ENCODE measurements at regions not wholly inside any gene's neighbourhood (a gene's known extent, or its start where the extent isn't known, plus 50 kb on each side); places are given as distances from the start of the nearest gene placed in this dataset.
"Not testable (repeated sequence)": the region's sequence is repeated elsewhere in the genome, so short reads cannot be mapped to it uniquely, and the experiment has no call there.

DNA sequence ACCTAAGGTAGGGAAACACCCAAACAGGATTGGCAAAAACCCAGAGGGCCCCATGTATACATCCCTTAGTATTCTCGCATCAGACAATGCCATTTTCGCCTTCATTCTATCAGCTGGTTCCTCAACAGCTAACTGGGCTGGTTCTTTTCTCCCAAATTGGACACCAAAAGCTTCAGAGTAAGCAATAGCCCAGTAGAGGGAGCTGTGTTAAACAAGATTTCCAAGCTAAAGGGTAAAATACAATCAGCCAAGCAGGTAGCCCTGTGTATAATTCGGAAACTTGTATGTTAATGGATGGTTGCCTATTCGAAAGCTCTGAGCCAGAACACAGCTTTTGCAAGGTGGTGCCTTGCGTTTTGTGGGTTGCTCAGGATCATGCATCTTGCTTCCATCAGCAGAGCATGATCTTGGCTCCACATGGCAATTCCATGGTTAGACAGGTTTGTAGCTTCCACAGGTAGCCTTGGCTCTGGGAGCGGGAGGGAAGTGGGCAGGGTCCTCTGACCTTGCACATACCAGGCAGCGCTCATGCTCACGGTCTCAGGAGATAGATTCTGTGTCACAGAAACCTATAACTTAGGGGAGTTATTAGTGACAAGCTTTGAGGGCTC, 115.2 kb upstream of the LNX1 start:
- DNase-seq (ENCODE audit: low spot score): no peak
- H3K27me3 Mint-ChIP-seq (ENCODE audit: low read depth): no peaks in the 10 kb centered on the region
- H3K4me3 Mint-ChIP-seq (ENCODE audit: low read depth): no peak overlapping the region
- H3K9me3 Mint-ChIP-seq: no peaks in the 10 kb centered on the region
- no peaks in the 10 kb centered on the region for H3K36me3 Mint-ChIP-seq (ENCODE audit: low read depth)
- intact Hi-C loops (cut with micrococcal nuclease): no loop called here
- H3K27ac Mint-ChIP-seq: no peak overlapping the region
- H3K4me1 Mint-ChIP-seq (ENCODE audit: low read depth): peaks cover 2% of the 10 kb centered on the region

DNA sequence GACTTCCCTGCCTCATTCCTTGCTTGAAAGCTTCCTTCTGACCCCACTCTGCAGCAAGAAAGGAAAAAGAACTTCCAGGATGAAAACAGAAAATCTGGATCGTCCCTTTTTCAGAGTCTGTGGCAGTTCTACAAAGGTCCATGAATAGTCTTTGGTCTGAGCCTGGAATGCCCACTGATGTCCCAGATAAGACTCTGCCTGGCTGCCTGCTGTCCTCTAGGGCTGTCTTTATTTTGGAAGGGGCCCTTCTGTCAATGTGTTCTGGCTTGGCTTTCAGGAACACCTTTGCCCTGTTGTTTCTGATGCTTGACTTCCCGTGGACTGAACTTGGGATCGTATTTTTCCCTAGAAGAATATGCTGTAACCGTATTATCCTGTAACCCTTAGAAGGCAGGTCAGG, 114.7 kb upstream of the LNX1 start:
- intact Hi-C loops (cut with micrococcal nuclease): no loop called here
- no peaks in the 10 kb centered on the region for H3K27me3 Mint-ChIP-seq (ENCODE audit: low read depth)
- H3K4me3 Mint-ChIP-seq (ENCODE audit: low read depth): no peak overlapping the region
- H3K27ac Mint-ChIP-seq: no peak overlapping the region
- no peak for DNase-seq (ENCODE audit: low spot score)
- H3K9me3 Mint-ChIP-seq: no peaks in the 10 kb centered on the region
- no peaks in the 10 kb centered on the region for H3K36me3 Mint-ChIP-seq (ENCODE audit: low read depth)
- peaks cover 2% of the 10 kb centered on the region for H3K4me1 Mint-ChIP-seq (ENCODE audit: low read depth)

DNA sequence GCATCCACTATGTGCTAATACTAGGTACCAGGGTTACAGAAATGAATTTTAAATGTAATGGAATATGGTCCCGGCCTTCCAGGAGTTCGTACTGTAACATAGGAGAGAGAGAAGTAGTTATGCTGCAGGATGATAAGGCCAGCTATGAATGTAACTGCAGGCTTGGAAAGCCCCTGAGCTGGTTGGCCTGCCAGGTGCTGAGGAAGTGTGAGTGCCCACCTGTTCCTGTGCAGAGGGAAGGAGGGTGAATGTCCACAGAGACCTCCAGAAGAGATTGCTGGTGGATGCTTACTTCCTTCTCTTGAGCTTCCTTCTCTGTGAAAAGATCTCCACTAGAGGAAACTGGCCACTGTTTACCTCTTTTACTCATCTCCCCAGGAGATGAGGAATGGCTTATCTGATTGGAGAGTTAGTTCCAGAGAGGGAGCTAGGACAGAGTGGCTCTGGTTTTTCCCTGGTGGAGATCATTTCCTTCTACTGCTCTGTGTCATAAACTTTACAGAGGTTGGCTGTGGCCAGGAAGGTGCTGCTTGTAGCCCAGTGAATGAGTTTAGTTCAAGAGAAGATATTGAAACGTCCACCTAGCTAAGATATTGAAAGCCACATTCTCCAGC, 114.0 kb upstream of the LNX1 start:
- Mint-ChIP-seq H3K27me3 (ENCODE audit: low read depth) (no peaks in the 10 kb centered on the region), H3K4me3 (ENCODE audit: low read depth) (no peak overlapping the region), H3K4me1 (ENCODE audit: low read depth) (peaks cover 2% of the 10 kb centered on the region), H3K36me3 (ENCODE audit: low read depth) (no peaks in the 10 kb centered on the region), H3K9me3 (no peaks in the 10 kb centered on the region), H3K27ac (no peak overlapping the region)
- intact Hi-C loops (cut with micrococcal nuclease): no loop called here
- DNase-seq (ENCODE audit: low spot score): no peak

DNA sequence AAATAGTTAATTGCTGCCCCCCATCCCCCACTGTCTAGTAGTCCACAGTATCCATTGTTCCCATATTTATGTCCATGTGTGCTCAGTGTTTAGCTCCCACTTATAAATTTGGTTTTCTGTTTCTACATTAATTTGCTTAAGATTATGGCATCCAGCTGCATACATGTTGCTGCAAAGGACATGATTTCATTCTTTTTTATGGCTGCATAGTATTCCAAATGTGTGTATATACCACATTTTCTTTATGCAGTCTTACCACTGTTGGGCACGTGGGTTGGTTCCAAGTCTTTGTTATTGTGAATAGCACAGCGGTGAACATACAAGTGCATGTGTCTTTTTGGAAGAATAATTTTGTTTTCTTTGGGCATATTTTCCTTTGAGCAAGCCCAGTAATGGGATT, 113.0 kb upstream of the LNX1 start:
- H3K9me3 Mint-ChIP-seq: no peaks in the 10 kb centered on the region
- intact Hi-C loops (cut with micrococcal nuclease): no loop called here
- no peak overlapping the region for H3K27ac Mint-ChIP-seq
- H3K36me3 Mint-ChIP-seq (ENCODE audit: low read depth): no peaks in the 10 kb centered on the region
- H3K4me1 Mint-ChIP-seq (ENCODE audit: low read depth): peaks cover 2% of the 10 kb centered on the region
- no peaks in the 10 kb centered on the region for H3K27me3 Mint-ChIP-seq (ENCODE audit: low read depth)
- H3K4me3 Mint-ChIP-seq (ENCODE audit: low read depth): no peak overlapping the region
- no peak for DNase-seq (ENCODE audit: low spot score)

DNA sequence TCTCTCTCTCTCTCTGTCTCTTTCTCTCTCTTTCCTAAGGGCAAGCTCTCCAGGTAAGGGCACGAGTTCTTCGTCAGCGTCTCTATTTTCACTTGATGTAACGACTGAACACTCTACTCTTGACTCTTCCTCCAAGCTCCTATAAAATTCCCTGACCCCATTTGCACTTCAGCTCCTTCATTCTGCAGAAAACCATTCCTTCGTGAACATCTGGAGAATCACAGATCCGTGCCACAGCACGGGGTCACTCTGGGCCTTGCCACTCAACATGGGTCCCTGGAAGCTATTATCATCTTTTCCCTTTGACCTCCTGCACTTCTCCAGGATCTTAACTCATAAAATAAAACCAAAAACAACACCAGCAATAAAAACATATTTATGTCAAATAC, 112.0 kb upstream of the LNX1 start:
- H3K9me3 Mint-ChIP-seq: no peaks in the 10 kb centered on the region
- H3K27ac Mint-ChIP-seq: no peak overlapping the region
- H3K36me3 Mint-ChIP-seq (ENCODE audit: low read depth): no peaks in the 10 kb centered on the region
- no peaks in the 10 kb centered on the region for H3K27me3 Mint-ChIP-seq (ENCODE audit: low read depth)
- no peak for DNase-seq (ENCODE audit: low spot score)
- no peak overlapping the region for H3K4me3 Mint-ChIP-seq (ENCODE audit: low read depth)
- intact Hi-C loops (cut with micrococcal nuclease): no loop called here
- H3K4me1 Mint-ChIP-seq (ENCODE audit: low read depth): peaks cover 2% of the 10 kb centered on the region

DNA sequence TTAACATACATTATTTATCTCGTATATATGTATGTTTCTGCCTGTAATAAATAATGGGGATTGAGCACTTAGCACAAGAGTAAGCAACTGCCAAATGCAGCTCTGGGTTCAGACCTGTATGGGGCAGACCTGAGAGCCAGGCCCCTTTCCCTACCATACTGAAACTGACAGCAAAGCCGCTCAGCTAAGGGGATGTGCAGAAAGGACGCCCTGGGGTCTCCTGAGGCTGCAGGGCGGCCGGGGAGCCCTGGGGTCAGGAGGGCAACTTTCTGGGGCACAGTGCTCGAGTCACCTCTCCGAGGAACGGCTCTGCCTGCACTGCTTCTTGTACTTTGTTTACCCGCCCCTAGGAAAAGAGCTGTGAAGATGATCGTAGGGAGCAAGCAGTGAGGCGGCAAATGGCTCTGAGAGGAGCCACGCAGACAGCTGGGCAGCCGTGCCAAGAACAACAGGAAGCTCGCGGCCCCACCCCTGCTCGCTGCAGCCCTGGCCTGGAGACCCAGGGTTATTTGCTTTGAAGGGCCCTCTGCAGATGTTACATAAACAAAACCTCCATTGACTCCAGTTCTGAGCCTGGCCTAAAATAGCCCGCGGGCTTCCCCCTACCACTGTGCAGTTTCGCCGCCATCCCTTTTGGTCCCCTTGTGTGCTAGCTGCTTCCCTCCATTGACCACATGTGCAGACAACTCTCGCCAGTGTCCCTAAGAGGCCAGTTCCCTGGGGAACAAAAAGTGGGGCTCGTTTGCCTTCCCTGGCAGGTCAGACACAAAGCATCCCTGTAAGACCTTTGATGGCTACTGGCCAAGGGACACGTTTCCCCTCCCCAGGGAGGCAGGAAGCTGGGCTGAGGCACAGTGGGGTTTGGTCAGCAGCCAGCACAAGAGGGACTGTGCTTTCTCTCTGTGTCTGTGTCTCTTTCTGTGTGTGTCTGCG, 111.3 kb upstream of the LNX1 start:
- peaks cover 2% of the 10 kb centered on the region for H3K4me1 Mint-ChIP-seq (ENCODE audit: low read depth)
- no peak for DNase-seq (ENCODE audit: low spot score)
- intact Hi-C loops (cut with micrococcal nuclease): no loop called here
- no peaks in the 10 kb centered on the region for H3K36me3 Mint-ChIP-seq (ENCODE audit: low read depth)
- peak overlapping the region; percentile 17 for H3K4me3 Mint-ChIP-seq (ENCODE audit: low read depth)
- no peaks in the 10 kb centered on the region for H3K9me3 Mint-ChIP-seq
- H3K27me3 Mint-ChIP-seq (ENCODE audit: low read depth): no peaks in the 10 kb centered on the region
- no peak overlapping the region for H3K27ac Mint-ChIP-seq

DNA sequence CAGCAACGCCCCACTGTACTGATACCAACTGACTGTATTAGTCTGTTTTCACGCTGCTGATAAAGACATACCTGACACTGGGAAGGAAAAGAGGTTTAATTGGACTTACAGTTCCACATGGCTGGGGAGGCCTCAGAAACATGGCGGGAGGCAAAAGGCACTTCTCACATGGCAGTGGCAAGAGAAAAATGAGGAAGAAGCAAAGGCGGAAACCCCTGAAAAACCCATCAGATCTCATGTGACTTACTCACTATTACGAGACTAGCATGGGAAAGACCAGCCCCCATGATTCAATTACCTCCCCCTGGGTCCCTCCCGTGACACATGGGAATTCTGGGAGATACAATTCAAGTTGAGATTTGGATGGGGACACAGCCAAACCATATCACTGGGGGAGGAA, 110.0 kb upstream of the LNX1 start:
- intact Hi-C loops (cut with micrococcal nuclease); H3K27me3 Mint-ChIP-seq (ENCODE audit: low read depth): not testable (repeated sequence)

DNA sequence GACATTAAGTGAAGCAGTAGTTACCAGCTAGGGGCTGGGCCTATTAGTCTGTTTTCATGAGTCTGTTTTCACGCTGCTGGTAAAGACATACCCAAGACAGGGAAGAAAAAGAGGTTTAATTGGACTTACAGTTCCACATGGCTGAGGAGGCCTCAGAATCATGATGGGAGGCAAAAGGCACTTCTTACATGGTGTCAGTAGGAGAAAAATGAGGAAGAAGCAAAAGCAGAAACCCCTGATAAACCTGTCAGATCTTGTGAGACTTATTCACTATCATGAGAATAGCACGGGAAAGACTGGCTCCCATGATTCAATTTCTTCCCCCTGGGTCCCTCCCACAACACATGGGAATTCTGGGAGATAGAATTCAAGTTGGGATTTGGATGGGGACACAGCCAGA, 108.0 kb upstream of the LNX1 start:
- DNase-seq (ENCODE audit: low spot score); H3K4me1 Mint-ChIP-seq (ENCODE audit: low read depth); H3K27ac Mint-ChIP-seq; H3K9me3 Mint-ChIP-seq; H3K4me3 Mint-ChIP-seq (ENCODE audit: low read depth); intact Hi-C loops (cut with micrococcal nuclease); H3K36me3 Mint-ChIP-seq (ENCODE audit: low read depth); H3K27me3 Mint-ChIP-seq (ENCODE audit: low read depth): not testable (repeated sequence)

More for the DNA sequence above, 110.0 kb upstream of the LNX1 start:
- H3K4me3 Mint-ChIP-seq (ENCODE audit: low read depth); DNase-seq (ENCODE audit: low spot score); H3K36me3 Mint-ChIP-seq (ENCODE audit: low read depth); H3K27ac Mint-ChIP-seq; H3K9me3 Mint-ChIP-seq; H3K4me1 Mint-ChIP-seq (ENCODE audit: low read depth): not testable (repeated sequence)

DNA sequence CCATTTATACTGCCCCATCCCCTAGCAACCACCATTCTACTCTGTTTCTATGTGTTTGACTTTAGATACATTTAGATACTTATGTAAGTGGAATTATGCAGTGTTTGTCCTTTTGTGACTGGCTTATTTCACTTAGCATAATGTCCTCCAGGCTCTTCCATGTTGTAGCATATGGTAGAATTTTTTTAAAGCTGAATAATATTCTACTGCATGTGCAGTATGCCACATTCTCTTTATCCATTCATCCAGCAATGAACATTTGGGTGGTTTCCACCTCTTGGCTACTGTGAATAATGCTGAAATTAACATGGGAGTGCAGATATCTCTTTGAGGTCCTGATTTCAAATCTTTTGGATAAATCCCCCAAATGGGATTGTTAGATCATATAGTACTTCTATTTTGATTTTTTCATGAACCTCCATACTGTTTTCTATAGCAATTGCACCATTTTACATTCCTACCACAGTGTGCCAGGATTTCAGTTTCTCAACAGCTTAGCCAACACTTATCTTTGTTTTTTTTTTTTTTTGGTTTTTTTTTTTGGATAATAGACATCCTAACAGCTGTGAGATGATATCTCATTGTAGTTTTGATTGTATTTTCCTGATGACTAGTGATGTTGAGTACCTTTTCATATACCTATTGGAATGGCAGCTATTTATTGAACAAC, 105.9 kb upstream of the LNX1 start:
- DNase-seq (ENCODE audit: low spot score): no peak
- no peaks in the 10 kb centered on the region for H3K27me3 Mint-ChIP-seq (ENCODE audit: low read depth)
- intact Hi-C loops (cut with micrococcal nuclease): no loop called here
- H3K4me1 Mint-ChIP-seq (ENCODE audit: low read depth): no peaks in the 10 kb centered on the region
- H3K27ac Mint-ChIP-seq: no peak overlapping the region
- no peaks in the 10 kb centered on the region for H3K9me3 Mint-ChIP-seq
- H3K36me3 Mint-ChIP-seq (ENCODE audit: low read depth): no peaks in the 10 kb centered on the region
- H3K4me3 Mint-ChIP-seq (ENCODE audit: low read depth): no peak overlapping the region

DNA sequence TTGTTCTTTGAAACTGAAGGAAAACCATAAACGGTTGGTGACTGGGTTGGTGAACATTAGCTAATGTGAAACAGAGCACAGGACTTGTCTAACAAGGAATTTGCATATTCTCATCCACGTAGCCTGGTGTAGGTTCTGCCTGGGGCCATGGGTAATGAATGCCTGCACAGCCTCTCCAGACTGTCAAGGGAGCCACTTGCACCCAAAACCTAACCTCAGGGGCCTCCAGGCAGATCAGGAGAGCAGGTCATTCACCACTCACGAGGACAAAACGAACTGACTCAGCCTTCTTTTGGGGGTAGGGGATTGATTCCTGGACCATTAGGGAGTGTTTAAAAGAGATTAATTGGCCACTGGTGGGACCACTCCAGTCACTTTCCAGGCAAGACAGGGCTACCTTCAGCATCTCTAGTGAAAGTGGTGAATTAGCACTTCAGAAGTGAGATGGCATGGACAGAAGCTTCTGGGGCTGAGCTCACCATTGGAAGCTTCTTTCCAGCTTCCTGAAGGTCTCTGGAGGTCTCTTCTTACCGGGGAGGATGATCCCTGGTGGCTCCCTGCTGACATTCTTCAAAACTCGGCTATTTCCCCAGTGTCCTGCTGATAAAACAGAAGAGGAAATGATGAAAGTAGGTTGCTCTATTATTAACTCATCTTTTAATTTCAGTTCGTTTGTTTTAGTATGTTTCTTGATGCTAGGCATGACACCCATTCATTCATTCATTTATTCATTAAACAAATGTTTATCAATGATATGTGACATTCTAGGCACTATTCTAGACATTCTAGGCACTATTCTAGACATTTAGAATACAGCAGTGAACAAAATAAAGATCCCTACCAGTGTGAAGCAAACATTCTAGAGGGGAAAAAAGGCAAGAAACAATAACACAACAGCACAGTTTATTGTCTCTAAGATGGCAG, 104.5 kb upstream of the LNX1 start:
- no peak for DNase-seq (ENCODE audit: low spot score)
- Mint-ChIP-seq H3K4me3 (ENCODE audit: low read depth) (no peak overlapping the region), H3K27ac (no peak overlapping the region), H3K4me1 (ENCODE audit: low read depth) (no peaks in the 10 kb centered on the region), H3K9me3 (no peaks in the 10 kb centered on the region), H3K36me3 (ENCODE audit: low read depth) (no peaks in the 10 kb centered on the region), H3K27me3 (ENCODE audit: low read depth) (no peaks in the 10 kb centered on the region)
- intact Hi-C loops (cut with micrococcal nuclease): no loop called here

DNA sequence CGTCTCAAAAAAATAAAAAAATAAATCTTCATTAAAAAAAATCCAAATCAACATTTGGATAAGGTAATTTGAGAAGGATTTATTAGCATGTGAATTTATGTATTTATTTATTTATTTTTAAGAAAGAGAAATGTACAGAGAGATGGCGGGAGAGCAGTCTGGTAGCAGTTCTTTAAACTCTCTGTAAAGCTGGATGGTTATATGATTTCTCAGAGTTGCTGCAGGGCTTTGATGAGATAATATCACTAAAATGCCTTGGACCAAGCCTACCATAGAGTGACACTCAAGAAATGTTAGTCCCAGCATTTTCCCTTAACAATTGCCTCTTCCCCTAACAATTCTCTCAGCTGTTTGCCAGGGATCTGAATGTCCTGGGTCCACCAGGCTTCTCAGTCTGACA, 103.4 kb upstream of the LNX1 start:
- Mint-ChIP-seq H3K27ac (no peak overlapping the region), H3K9me3 (no peaks in the 10 kb centered on the region), H3K4me3 (ENCODE audit: low read depth) (no peak overlapping the region), H3K4me1 (ENCODE audit: low read depth) (no peaks in the 10 kb centered on the region), H3K36me3 (ENCODE audit: low read depth) (no peaks in the 10 kb centered on the region), H3K27me3 (ENCODE audit: low read depth) (peaks cover 5% of the 10 kb centered on the region)
- intact Hi-C loops (cut with micrococcal nuclease): no loop called here
- DNase-seq (ENCODE audit: low spot score): no peak

DNA sequence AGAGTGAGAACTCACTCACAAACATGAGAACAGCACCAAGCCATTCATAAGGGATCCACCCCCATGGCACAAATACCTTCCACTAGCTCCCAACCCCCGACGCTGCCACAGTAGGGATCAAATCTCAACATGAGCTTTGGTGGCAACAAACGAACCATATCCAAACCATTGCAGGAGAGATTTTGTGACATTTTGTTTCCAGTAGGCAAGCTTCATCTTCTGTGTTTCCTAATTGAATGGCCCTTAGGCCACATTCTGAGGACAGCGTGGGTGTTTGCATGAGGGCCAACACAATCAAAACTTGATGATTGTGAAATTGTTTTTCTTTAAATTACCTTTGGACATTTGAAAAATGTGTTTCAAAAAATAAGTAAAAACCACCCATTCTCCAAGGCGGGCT, 102.6 kb upstream of the LNX1 start:
- Mint-ChIP-seq H3K27ac (no peak overlapping the region), H3K4me1 (ENCODE audit: low read depth) (no peaks in the 10 kb centered on the region), H3K36me3 (ENCODE audit: low read depth) (no peaks in the 10 kb centered on the region), H3K9me3 (no peaks in the 10 kb centered on the region), H3K4me3 (ENCODE audit: low read depth) (no peak overlapping the region), H3K27me3 (ENCODE audit: low read depth) (peaks cover 8% of the 10 kb centered on the region)
- no peak for DNase-seq (ENCODE audit: low spot score)
- intact Hi-C loops (cut with micrococcal nuclease): no loop called here
